Tibial artery (tissue), 4 donors: ENCODE measurements at regions not wholly inside any gene's neighbourhood (a gene's known extent, or its start where the extent isn't known, plus 50 kb on each side); places are given as distances from the start of the nearest gene placed in this dataset.

Source experiments
- DNase-seq, 2 donors: peaks; one replicate each; pipeline ENCODE4 v3.0.0-alpha.2; 2019
- H3K27ac ChIP-seq, 2 donors: fragments of 200-600 bp; sonication (generic) in 1 of 2; 1 replicate in 1 of 2; 2 replicates in 1 of 2; pipeline ENCODE4 v1.5.1; 2018 to 2019; ENCODE audit warnings: mild to moderate bottlenecking in 1 of 2
- H3K27me3 ChIP-seq, 2 donors: fragments of 200-600 bp; sonication (generic) in 1 of 2; one replicate each; pipeline versions ENCODE4 v1.5.1 to v1.6.0; 2016 to 2019
- H3K36me3 ChIP-seq, 3 donors: fragments of 200-600 bp; sonication (generic) in 2 of 3; one replicate each; pipeline ENCODE4 v1.5.1; 2016 to 2019; ENCODE audit warnings: mild to moderate bottlenecking in 2 of 3
- H3K4me1 ChIP-seq, 4 donors: fragments of 200-600 bp; sonication (generic) in 2 of 4; 1 replicate in 3 of 4; 2 replicates in 1 of 4; pipeline ENCODE4 v1.5.1; 2016 to 2019
- H3K4me3 ChIP-seq, 2 donors: fragments of 200-600 bp; sonication (generic) in 1 of 2; 1 replicate in 1 of 2; 2 replicates in 1 of 2; pipeline ENCODE4 v1.5.1; 2018 to 2019; ENCODE audit warnings: mild to moderate bottlenecking in 2 of 2
- H3K9me3 ChIP-seq, 3 donors: fragments of 200-600 bp; sonication (generic) in 1 of 3; one replicate each; pipeline ENCODE4 v1.5.1; 2016 to 2019
- intact Hi-C: fragments of 100-400 bp; cut with DNase I; formaldehyde crosslinking; loops from one replicate; pipeline ENCODE4 v1.15.0; 2023; ENCODE audit warnings: low total_unique reads
- TF ChIP-seq, protein P1 (sequence below), 2 experiments: fragments of 200-600 bp in 1 of 2; fragments of 450-650 bp in 1 of 2; IDR thresholded peaks; one replicate each; pipeline ENCODE4 v1.5.1; 2017 to 2019; ENCODE audit warnings: antibody characterized with exemption in 2 of 2, mild to moderate bottlenecking in 1 of 2, moderate library complexity in 1 of 2

GRCh38 chr18:75130591-75131328, 78.2 kb downstream of the PTGR3 start:
- Histone ChIP-seq H3K4me3 (peak overlapping the region; percentile 27 to 28), H3K27ac (no peak overlapping the region), H3K27me3 (peaks cover 0 to 17% of the 10 kb centered on the region in 2 donors), H3K4me1 (peaks cover 0 to 9% (median 0%) of the 10 kb centered on the region in 4 donors), H3K36me3 (no peaks in the 10 kb centered on the region), H3K9me3 (no peaks in the 10 kb centered on the region)
- peak in 1 of 2 donors; percentile 29 for DNase-seq
- intact Hi-C loops, result no loop called here
- TF ChIP-seq, protein P1, sequence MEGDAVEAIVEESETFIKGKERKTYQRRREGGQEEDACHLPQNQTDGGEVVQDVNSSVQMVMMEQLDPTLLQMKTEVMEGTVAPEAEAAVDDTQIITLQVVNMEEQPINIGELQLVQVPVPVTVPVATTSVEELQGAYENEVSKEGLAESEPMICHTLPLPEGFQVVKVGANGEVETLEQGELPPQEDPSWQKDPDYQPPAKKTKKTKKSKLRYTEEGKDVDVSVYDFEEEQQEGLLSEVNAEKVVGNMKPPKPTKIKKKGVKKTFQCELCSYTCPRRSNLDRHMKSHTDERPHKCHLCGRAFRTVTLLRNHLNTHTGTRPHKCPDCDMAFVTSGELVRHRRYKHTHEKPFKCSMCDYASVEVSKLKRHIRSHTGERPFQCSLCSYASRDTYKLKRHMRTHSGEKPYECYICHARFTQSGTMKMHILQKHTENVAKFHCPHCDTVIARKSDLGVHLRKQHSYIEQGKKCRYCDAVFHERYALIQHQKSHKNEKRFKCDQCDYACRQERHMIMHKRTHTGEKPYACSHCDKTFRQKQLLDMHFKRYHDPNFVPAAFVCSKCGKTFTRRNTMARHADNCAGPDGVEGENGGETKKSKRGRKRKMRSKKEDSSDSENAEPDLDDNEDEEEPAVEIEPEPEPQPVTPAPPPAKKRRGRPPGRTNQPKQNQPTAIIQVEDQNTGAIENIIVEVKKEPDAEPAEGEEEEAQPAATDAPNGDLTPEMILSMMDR (IDR thresholded peaks at IDR 0.05), result no peak

DNA sequence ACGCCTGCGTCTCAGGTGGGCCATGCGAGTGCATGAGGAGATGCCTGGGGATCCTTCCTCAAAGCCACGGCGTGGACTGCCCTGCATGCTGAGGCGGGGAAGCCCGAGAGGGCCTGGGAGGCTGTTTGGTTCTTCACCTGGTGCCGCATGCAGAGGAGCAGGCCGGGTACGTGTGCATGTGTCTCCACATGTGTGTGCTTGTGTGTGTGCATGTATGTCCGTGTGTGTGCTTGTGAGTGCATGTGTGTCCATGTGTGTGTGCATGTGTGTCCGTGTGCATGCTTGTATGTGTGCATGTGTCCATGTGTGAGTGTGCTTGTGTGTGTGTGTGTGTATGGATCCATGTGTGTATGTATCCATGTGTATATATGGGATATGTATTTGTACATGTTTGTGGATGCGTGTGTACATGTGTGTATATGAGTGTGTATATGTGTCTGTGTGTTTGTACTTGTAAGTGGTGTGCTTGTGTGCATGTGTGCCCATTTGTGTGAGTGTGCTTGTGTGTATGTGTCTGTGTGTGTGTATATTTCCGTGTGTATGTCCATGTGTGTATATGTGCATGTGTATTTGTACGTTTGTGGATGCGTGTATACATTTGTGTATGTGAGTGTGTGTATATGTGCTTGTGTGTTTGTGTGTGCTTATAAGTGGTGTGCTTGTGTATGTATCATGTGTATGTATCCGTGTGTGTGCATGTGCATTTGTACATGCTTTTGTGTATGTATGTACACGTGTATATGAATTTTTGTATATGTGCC, 79.0 kb downstream of the PTGR3 start:
- TF ChIP-seq, protein P1 (IDR thresholded peaks at IDR 0.05), result no peak
- Histone ChIP-seq H3K27me3 (peaks cover 0 to 10% of the 10 kb centered on the region in 2 donors), H3K4me3 (no peak overlapping the region), H3K36me3 (no peaks in the 10 kb centered on the region), H3K9me3 (no peaks in the 10 kb centered on the region), H3K27ac (no peak overlapping the region), H3K4me1 (peaks cover 0 to 9% (median 0%) of the 10 kb centered on the region in 4 donors)
- intact Hi-C loops, result no loop called here
- peak in 1 of 2 donors; percentile 28 for DNase-seq

GRCh38 chr18:75128911-75129716, 79.8 kb downstream of the PTGR3 start:
- Histone ChIP-seq H3K27ac (no peak overlapping the region), H3K4me3 (no peak overlapping the region), H3K27me3 (peaks cover 0 to 8% of the 10 kb centered on the region in 2 donors), H3K9me3 (no peaks in the 10 kb centered on the region), H3K36me3 (no peaks in the 10 kb centered on the region), H3K4me1 (peaks cover 0 to 9% (median 0%) of the 10 kb centered on the region in 4 donors)
- TF ChIP-seq, protein P1 (IDR thresholded peaks at IDR 0.05), result no peak
- intact Hi-C loops, result no loop called here
- DNase-seq, result peak in 1 of 2 donors; percentile 31

- peaks cover 0 to 9% (median 0%) of the 10 kb centered on the region in 4 donors for H3K4me1 ChIP-seq
- intact Hi-C loops, result no loop called here
- TF ChIP-seq, protein P1 (IDR thresholded peaks at IDR 0.05), result no peak
- H3K9me3 ChIP-seq, result no peaks in the 10 kb centered on the region
- DNase-seq, result peak in 1 of 2 donors; percentile 39
- H3K27ac ChIP-seq, result no peak overlapping the region
- H3K27me3 ChIP-seq, result peaks cover 0 to 3% of the 10 kb centered on the region in 2 donors
- no peak overlapping the region for H3K4me3 ChIP-seq
- no peaks in the 10 kb centered on the region for H3K36me3 ChIP-seq
Observed at GRCh38 chr18:75128051-75128605, 80.8 kb downstream of the PTGR3 start.
